ENCODE measurements at regions not wholly inside any gene's neighbourhood (a gene's known extent, or its start where the extent isn't known, plus 50 kb on each side); places are given as distances from the start of the nearest gene placed in this dataset.

DNA sequence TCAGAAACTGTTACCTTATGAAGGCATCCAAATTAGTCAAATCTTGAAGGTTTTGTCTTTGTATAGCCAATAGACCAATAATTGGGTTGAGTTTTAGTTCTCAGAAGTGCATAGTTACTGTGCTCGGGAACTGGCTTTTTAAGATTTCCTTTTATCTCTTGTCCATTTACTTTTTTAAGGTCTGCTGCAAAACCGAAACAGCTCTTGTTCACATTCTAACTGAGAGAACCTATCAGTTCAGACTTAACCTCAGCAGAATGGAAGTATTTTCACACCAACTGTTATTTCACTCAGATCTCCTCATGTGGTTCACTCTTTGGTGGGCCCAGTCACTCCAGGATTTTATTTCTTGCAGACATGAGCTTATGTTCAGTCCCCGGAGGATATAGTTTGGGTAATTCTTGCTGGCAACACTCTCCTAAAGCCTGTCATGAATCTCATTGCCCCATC is 55.5 kb downstream of the TPBG start:
- H3K27ac ChIP-seq: no peak overlapping the region
- TF ChIP-seq ZFX (IDR thresholded peaks at IDR 0.05): no peak
- TF ChIP-seq, protein P1, sequence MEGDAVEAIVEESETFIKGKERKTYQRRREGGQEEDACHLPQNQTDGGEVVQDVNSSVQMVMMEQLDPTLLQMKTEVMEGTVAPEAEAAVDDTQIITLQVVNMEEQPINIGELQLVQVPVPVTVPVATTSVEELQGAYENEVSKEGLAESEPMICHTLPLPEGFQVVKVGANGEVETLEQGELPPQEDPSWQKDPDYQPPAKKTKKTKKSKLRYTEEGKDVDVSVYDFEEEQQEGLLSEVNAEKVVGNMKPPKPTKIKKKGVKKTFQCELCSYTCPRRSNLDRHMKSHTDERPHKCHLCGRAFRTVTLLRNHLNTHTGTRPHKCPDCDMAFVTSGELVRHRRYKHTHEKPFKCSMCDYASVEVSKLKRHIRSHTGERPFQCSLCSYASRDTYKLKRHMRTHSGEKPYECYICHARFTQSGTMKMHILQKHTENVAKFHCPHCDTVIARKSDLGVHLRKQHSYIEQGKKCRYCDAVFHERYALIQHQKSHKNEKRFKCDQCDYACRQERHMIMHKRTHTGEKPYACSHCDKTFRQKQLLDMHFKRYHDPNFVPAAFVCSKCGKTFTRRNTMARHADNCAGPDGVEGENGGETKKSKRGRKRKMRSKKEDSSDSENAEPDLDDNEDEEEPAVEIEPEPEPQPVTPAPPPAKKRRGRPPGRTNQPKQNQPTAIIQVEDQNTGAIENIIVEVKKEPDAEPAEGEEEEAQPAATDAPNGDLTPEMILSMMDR (conservative IDR thresholded peaks at IDR 0.05): no peak

DNA sequence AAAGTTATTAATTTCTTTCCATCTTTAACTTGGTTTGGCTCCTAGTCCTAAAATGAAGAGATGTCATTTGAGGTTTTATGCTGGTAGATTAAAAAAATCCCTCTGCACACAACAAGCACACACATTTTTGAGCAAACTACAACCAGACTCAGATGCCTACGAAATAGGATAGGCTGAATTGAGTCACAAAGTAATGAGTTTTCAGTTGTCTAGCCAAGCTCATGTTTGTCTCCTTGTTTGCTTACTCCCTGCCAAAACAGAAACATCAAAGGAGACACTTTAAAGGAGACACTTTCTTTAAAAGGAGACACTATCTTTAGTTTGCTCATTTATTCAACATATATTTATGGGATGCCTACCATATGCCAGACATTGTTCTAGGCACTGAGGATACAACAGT is 56.2 kb downstream of the TPBG start:
- no peak overlapping the region for H3K27ac ChIP-seq
- TF ChIP-seq, protein P1 (conservative IDR thresholded peaks at IDR 0.05): no peak
- no peak for TF ChIP-seq ZFX (IDR thresholded peaks at IDR 0.05)

GRCh38 chr6:82430611-82431010 is 67.0 kb downstream of the TPBG start:
- H3K27ac ChIP-seq: no peak overlapping the region
- no peak for TF ChIP-seq ZFX (IDR thresholded peaks at IDR 0.05)
- TF ChIP-seq, protein P1 (conservative IDR thresholded peaks at IDR 0.05): no peak

DNA sequence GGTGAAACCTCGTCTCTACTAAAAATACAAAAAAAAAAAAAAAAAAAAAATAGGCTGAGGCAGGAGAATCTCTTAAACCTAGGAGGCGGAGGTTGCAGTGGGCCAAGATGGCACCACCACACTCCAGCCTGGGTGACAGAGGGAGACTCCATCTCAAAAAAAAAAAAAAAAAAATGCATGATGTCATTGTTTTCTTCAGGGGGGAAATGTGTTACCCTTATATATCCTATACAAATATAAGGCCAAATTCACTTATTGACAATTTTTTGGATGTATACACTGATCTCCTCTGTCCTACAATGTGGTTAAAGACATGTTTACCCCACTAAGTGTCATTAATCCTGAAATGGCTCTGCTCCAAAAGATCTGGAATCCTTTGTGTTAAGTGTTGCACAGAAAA is 73.1 kb downstream of the TPBG start:
- no peak for TF ChIP-seq ZFX (IDR thresholded peaks at IDR 0.05)
- TF ChIP-seq, protein P1 (conservative IDR thresholded peaks at IDR 0.05): no peak
- H3K27ac ChIP-seq: no peak overlapping the region

DNA sequence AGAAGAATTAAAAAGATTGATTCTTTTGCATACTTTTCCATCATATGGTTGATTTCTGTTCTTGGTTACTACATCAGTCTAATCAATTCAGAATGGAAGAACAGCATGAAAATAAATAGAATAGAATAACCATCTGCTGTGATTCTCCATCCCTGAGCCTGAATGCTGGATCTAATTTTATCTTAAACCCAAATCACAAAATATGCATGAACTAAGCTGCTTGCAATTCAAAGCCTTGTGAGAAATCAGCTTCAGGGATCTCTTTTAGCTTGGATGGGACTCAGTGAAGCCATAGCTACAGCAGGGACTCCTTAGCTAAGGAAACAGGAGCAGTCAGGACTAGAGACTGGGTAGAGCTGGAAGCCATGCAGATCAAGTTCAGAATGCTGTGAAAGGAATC is 74.1 kb downstream of the TPBG start:
- no peak overlapping the region for H3K27ac ChIP-seq
- no peak for TF ChIP-seq ZFX (IDR thresholded peaks at IDR 0.05)
- TF ChIP-seq, protein P1 (conservative IDR thresholded peaks at IDR 0.05): no peak

DNA sequence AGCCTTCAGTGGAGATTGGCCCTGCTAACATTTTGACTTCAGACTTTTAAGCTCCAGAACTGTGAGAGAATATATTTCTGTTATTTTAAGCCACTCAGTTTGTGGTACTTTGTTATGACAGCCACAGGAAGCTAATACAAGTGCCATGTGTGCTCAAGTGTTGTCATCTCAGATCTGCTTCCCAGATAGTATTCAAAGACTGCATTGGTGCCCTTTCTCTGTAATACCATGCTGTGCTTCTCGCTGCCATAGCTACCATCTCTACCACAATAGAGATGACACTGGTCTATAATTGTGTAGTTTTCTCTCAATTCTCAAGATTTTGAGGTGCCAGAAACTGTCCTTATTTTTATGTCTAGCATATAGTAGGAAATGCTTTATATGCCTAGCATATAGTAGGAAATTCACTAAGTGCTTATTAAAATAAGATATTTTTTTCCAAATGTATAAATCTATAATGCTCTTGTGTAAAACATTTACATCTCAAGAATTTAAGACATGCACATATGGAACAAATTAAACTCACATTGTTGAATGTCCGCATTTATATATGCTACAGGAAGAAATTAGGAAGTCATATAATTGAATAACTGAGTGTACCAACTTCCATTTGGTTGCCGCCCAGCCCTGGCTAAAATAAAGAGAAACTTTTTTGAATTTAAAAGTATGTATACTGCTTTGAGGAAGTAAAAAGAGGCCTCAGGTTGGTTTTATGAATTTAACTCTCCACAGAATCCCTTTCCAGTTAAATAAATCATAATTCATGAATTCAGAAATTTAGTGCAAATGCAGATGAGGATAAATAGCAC is 77.6 kb downstream of the TPBG start:
- no peak overlapping the region for H3K27ac ChIP-seq
- TF ChIP-seq ZFX (IDR thresholded peaks at IDR 0.05): no peak

- H3K27ac ChIP-seq: no peak overlapping the region
- TF ChIP-seq, protein P1 (conservative IDR thresholded peaks at IDR 0.05): no peak
- TF ChIP-seq ZFX (IDR thresholded peaks at IDR 0.05): no peak
Measured at GRCh38 chr6:82442061-82442719, 78.6 kb downstream of the TPBG start.

Measured in C4-2B (cell line).